NCI-H345 treated with DMSO at 0.1 percent for 48 hours (cell line): ENCODE measurements at regions not wholly inside any gene's neighbourhood (a gene's known extent, or its start where the extent isn't known, plus 50 kb on each side); places are given as distances from the start of the nearest gene placed in this dataset.
A peak's percentile ranks its signal among the peaks of the same experiment; 100 is the strongest.

Experiments used
- DNase-seq: peaks from one replicate; lab custom pipeline; 2025; ENCODE audit not compliant: unreplicated experiment; lab: John Stamatoyannopoulos, UW

DNA sequence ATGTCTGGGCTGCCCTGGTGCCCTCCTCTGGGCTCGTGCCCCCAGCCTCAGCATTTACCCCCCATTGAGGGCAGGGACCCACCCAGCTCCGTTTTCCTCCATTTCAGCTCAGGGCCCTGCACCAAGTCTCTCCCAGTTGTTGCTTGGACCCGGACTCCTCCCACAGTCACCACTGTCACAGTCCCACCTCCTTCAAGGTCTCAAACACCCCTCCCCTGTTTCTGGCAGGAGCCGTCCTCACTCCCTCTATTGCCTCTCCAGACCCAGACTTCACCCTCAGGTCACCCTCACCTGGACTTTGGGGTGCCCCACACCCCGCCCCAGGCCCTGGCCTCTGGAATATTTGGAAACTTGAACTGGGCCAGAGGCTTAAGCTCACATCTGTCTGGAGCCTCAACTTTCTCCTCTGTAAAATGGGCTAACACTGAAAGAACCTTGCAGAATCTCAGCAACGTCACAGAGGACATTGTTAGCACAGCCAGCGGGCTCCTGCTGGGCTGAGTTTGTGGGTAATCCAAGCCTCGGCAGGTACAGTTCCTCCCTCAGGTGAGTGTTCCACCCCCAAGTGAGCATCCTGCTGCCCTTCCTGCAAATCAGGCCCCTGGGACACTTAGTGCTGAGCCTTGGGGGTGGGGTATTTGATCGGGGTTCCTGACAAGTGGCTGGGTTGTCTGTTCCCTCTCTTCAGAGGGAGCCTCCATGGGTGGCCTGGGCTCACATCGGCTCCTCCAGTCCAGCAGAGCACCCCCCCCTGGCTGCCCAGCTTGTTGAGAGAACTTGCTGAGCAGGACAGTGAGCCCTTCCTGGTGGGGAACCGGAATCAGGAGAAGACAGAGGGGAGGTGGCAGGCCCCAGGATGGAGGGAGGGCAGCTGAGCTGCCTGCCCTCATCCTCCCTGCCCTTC lies 130.1 kb downstream of the C9orf50 start:
- no peak for DNase-seq

GRCh38 chr9:129489838-129490582 lies 130.9 kb downstream of the C9orf50 start:
- no peak for DNase-seq

GRCh38 chr9:129487658-129488483 lies 133.0 kb downstream of the C9orf50 start:
- no peak for DNase-seq

- DNase-seq, result no peak
These were observed 133.9 kb downstream of the C9orf50 start for GRCh38 chr9:129486756-129487657.

DNA sequence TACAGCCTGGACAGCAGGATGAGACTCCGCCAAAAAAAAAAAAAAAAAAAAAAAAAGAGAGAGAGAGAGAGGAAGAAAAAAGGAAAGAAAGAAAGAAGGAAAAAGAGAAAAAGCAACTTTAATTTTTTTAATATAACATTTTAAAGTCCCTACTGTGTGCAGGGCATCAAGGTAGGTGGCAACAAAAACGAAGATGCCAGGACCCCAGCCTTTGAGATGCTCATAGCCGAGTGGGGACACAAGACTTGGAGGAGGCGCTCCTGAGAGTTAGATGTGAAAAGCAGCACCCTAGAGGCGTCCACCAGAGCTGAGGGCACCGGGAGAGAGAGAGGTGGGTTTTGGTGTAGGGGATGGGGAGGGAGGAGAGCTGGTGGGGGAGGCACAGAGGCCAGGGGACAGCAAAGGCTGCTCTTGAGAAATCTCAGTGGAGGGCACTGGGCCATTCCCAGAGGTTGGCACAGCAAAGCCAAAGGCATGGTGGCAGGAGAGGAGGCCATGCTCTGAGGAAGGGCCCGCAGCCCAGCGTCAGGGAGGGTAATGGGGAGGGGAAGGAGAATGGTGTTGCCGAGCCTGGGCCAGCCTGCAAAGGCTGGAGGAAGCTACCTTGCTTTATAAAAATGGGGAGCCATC lies 135.6 kb downstream of the C9orf50 start:
- DNase-seq, result no peak

DNA sequence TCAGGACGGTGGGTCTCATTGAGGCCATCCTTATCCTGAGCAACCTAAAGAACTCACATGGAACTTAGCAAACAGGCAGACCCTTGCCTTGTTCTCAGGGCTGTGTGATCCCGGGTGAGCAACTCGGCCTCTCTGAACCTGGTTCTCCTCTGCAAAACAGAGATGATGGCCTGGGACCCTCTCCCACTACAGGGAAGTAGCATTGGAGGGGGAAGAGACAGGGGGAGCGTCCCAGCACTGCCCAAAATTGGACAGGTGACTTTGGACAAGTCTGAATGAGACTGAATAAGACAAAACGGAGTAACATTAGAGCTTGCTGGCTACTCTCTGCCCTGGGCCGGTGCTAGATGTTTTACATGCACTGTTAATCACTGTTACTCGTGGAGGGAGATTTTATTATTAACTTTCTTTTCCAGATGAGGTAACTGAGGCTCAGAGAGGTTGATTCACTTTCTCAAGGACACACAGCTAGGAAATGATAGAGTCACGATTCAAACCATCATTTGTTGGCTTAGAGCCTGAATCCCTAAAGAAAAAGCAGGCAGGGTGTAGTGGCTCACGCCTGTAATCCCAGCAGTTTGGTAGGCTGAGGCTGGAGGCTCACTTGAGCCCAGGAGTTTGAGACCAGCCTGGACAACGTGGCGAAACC lies 136.4 kb downstream of the C9orf50 start:
- no peak for DNase-seq

GRCh38 chr9:129483415-129484351 lies 137.2 kb downstream of the C9orf50 start:
- DNase-seq, result no peak

DNA sequence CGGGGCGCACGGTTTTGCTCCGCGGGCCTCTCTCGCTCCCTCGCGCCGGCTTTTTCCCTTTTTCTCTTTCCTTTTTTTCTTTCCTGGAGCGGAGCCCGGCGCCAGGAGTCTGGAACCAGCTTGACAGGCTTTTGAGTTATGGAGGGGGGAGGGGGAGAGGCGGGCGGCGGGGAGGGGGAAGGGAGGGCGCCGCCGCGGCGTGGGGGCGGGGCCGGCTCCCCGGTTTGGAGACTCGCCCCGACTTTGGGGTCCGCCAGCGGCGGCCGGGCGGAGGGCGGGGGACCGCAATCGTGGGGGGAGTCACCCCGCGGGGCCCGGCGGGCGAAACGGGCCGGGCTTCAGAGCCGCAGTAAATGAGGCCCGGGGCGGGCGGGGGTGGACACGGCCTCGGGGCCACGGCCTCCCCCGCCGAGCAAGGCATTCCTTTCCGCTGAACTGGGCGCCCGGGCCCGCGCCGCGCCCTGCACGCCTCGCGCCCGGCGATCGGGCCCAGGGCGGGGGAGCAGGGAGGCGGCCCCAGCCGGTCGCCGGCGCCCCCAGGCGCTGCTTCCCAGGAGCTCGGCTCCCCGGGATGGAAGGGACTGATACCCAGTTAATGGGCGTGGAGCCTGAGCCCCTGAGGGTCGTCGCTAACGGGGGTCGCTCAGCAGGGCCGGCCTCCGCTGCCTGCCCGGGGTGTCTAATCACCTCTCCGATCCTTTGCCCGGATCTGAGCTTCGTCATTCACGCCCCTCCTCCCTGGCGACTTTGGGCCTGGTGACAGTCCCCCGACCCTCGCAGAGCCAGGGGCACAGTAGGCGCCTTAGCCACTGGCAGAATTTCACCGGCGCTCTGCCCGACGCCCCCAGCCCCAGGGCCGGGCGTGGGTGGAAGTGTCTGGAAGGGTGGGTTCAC lies 138.1 kb downstream of the C9orf50 start:
- peak; percentile 14 for DNase-seq

- DNase-seq, result no peak
These were observed 138.9 kb downstream of the C9orf50 start for GRCh38 chr9:129481810-129482511.

GRCh38 chr9:129481424-129481809 lies 139.5 kb downstream of the C9orf50 start:
- DNase-seq, result no peak

- DNase-seq, result no peak
These were observed 140.2 kb downstream of the C9orf50 start for GRCh38 chr9:129480745-129481144.

- no peak for DNase-seq
These were observed 140.7 kb downstream of the C9orf50 start for GRCh38 chr9:129480227-129480626.

GRCh38 chr9:129479631-129480011 lies 141.3 kb downstream of the C9orf50 start:
- no peak for DNase-seq

DNA sequence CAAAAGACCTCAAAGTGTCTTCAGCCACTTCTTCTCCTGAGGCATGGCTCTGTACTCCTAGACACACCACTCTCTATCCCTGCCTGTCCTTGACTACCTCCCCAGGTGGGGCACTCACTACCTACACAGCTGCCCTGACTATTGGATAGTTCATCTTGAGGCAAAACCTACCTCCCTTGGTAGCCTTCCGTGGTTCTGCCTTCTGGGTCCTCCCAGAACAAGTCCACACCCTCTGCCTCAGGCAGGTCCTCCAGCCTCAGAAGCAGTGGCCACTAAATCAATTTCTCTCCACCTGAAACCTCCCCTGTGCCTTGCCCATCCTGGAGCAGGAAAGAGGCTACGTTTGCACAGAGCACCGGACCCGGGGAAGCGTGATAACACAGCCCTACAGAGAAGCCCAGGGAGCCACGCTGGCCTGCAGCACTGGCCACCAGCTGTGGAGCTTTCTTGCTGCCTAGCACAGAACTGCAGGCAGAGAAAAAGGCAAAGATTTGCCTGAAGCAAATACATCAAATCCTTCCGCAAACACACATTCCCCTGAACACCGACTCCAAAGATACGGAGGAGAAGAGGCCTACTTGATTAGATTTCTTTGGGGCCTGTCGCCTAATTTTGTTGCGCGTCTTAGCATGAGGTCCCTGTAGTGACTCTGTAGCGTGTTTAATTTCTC lies 141.8 kb downstream of the C9orf50 start:
- DNase-seq, result no peak

DNA sequence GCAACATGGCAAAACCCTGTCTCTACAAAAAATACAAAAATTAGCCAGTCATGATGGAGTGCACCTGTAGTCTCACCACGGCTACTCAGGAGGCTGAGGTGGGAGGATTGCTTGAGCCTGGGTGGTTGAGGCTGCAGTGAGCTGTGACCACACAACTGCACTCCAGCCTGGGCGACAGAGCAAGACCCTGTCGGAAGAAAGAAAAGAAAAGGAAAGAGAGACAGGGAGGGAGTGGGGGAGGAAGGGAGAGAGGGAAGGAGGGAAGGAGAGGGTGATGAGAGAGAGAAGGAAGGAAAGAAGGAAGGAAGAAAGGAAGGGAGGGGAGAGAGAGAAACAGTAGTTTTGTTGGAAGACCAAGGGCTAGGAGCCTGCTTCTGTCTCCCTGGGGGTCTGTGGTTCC lies 142.4 kb downstream of the C9orf50 start:
- DNase-seq, result no peak
